HFFc6 (cell line): ENCODE measurements at regions not wholly inside any gene's neighbourhood (a gene's known extent, or its start where the extent isn't known, plus 50 kb on each side); places are given as distances from the start of the nearest gene placed in this dataset.

Source experiments
- DNase-seq: peaks from one replicate; pipeline ENCODE4 v3.0.0-alpha.2; 2018
- H3K27ac Mint-ChIP-seq: 2 replicates; pipeline ENCODE4 v1.8.0; 2020; ENCODE audit warnings: mild to moderate bottlenecking, mixed read lengths
- H3K27me3 Mint-ChIP-seq: 2 replicates; pipeline ENCODE4 v1.8.0; 2021; ENCODE audit warnings: mild to moderate bottlenecking, moderate library complexity, mixed read lengths; ENCODE audit not compliant: insufficient read depth
- H3K36me3 Mint-ChIP-seq: 2 replicates; pipeline ENCODE4 v1.8.0; 2021; ENCODE audit warnings: low read depth, mixed read lengths
- H3K4me1 Mint-ChIP-seq: 2 replicates; pipeline ENCODE4 v1.8.0; 2020; ENCODE audit warnings: low read depth, mixed read lengths
- H3K4me3 Mint-ChIP-seq: 2 replicates; pipeline ENCODE4 v1.8.0; 2020; ENCODE audit warnings: mild to moderate bottlenecking, moderate library complexity, mixed read lengths
- H3K9me3 Mint-ChIP-seq: 2 replicates; pipeline ENCODE4 v1.8.0; 2020; ENCODE audit warnings: mild to moderate bottlenecking, mixed read lengths
- CTCF ChIP-seq: fragments of 200-600 bp; sonication (generic); IDR thresholded peaks from 2 replicates; pipeline ENCODE4 v1.5.0; 2021; ENCODE audit warnings: antibody characterized with exemption, mild to moderate bottlenecking

- TF ChIP-seq CTCF: no peak
- Mint-ChIP-seq H3K27ac (no peak overlapping the region), H3K4me3 (no peak overlapping the region), H3K4me1 (no peaks in the 10 kb centered on the region), H3K36me3 (no peaks in the 10 kb centered on the region), H3K27me3 (peaks cover 2% of the 10 kb centered on the region; the same call in 1 of the 2 replicates), H3K9me3 (no peaks in the 10 kb centered on the region; the same call in 1 of the 2 replicates)
- DNase-seq: no peak
Observed at GRCh38 chr20:11492386-11492785, 425.3 kb upstream of the BTBD3 start.

GRCh38 chr20:11492846-11493245, 424.8 kb upstream of the BTBD3 start:
- no peak for TF ChIP-seq CTCF
- Mint-ChIP-seq H3K27ac (no peak overlapping the region), H3K27me3 (peaks cover 2% of the 10 kb centered on the region; the same call in 1 of the 2 replicates), H3K9me3 (no peaks in the 10 kb centered on the region; the same call in 1 of the 2 replicates), H3K4me3 (no peak overlapping the region), H3K4me1 (no peaks in the 10 kb centered on the region), H3K36me3 (no peaks in the 10 kb centered on the region)
- DNase-seq: no peak

GRCh38 chr20:11496380-11496779, 421.3 kb upstream of the BTBD3 start:
- no peaks in the 10 kb centered on the region for H3K36me3 Mint-ChIP-seq
- DNase-seq: no peak
- H3K27ac Mint-ChIP-seq: no peak overlapping the region
- H3K27me3 Mint-ChIP-seq: peaks cover 2% of the 10 kb centered on the region; the same call in 1 of the 2 replicates
- H3K9me3 Mint-ChIP-seq: no peaks in the 10 kb centered on the region; the same call in 1 of the 2 replicates
- H3K4me3 Mint-ChIP-seq: no peak overlapping the region
- no peaks in the 10 kb centered on the region; the same call in 1 of the 2 replicates for H3K4me1 Mint-ChIP-seq
- TF ChIP-seq CTCF: no peak

GRCh38 chr20:11497545-11497944, 420.1 kb upstream of the BTBD3 start:
- Mint-ChIP-seq H3K4me3 (no peak overlapping the region), H3K36me3 (no peaks in the 10 kb centered on the region), H3K4me1 (no peaks in the 10 kb centered on the region; the same call in 1 of the 2 replicates), H3K27me3 (peaks cover 2% of the 10 kb centered on the region; the same call in 1 of the 2 replicates), H3K9me3 (no peaks in the 10 kb centered on the region; the same call in 1 of the 2 replicates), H3K27ac (no peak overlapping the region)
- no peak for DNase-seq
- no peak for TF ChIP-seq CTCF

GRCh38 chr20:11499101-11499634, 418.5 kb upstream of the BTBD3 start:
- Mint-ChIP-seq H3K36me3 (no peaks in the 10 kb centered on the region), H3K4me1 (no peaks in the 10 kb centered on the region; the same call in 1 of the 2 replicates), H3K9me3 (peaks cover 4% of the 10 kb centered on the region; the same call in 1 of the 2 replicates), H3K27ac (no peak overlapping the region), H3K27me3 (peaks cover 2% of the 10 kb centered on the region; the same call in 1 of the 2 replicates), H3K4me3 (no peak overlapping the region)
- DNase-seq: no peak
- no peak for TF ChIP-seq CTCF
